Activated naive CD4-positive, alpha-beta T cell treated with anti-CD3 and anti-CD28 coated beads, Interleukin-2, amount 50 U/mL, for 16 hours (primary cell): ENCODE measurements at regions not wholly inside any gene's neighbourhood (a gene's known extent, or its start where the extent isn't known, plus 50 kb on each side); places are given as distances from the start of the nearest gene placed in this dataset.
"Not testable (repeated sequence)": the region's sequence is repeated elsewhere in the genome, so short reads cannot be mapped to it uniquely, and the experiment has no call there.

Experiments
- DNase-seq: peaks from one replicate; pipeline ENCODE4 v3.0.0-alpha.2; 2020

DNA sequence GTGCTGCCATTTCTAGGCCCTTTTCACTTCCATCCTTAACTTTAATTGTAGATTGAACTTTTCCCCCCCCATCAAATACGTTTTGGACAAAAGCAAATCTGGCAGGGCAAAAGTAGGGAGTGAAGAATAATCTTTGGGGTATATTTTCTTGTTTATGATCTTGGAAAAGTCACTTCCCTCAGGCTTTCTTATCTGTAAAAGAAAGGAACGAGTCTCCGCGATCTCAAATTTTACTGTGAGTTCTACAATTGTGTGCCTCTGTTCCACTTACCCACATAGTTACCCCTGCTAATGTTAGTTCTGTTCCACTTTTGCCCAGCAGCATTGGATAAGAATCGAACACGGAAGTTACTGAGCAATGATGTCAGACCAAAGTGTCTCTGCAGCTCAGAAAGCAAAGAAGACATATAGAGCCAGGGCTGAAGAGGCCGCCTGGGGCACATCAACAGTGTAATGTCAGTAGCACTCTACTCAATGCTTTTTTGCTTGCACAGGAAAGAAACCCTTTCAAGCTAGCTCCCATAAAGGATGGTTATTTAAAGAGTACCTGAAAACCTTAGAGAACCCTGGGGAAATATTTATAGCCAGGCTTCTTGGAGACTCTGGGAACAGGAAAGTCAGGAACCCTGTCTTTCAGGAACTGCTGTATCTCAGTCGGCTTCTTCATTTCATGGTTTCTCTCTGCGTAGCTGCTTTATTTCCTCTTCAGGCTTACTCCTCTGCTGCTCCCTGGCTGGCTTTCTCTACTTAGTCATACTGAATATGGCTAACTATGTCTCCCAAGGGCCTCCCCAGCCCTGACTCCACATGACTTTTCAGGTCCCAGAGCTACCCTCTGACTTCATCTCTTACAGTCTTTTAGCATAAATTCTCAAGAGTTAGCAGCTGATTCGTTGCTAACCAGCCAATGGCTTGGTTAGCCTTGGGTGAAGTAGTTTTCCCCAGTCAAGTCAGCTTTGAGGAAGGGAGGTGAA, 123.7 kb upstream of the FAM3C start:
- no peak for DNase-seq

DNA sequence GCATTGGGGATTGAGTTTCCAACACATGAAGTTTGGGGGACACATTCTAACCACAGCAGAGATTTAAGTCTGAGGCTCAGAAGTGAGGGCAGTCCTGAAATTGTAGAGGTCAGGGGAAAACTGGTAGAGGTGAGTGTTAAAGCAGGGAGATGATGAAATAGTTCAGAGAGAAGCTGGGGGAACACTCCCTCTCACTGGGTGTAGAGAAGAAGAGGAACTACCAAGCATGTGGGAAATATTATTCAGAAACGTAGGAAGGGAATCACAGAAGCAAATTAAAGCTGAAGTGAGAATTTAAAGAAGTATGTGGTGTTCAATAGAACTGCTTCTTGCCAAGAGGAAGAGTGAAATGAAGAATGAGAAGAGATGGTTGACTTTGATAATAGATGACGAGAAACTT, 121.5 kb upstream of the FAM3C start:
- DNase-seq, result no peak

DNA sequence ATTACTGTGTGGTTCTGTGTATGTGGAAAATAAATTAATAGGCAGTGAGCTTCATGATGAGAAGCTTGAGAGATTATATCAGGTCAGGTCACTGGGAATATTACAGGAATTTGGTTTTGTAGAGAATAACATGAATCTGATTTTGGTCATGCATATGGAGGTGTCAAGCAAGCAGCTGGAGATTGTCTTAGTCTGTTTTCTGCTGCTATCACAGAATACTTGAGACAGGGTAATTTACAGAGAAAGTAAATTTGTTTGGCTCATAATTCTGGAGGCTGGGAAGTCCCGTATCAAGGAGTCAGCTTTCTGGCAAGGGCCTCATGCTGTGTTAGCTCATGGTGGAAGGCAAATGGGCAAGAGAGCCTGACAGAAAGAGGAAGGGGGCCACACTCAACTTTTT, 120.7 kb upstream of the FAM3C start:
- DNase-seq, result no peak

DNA sequence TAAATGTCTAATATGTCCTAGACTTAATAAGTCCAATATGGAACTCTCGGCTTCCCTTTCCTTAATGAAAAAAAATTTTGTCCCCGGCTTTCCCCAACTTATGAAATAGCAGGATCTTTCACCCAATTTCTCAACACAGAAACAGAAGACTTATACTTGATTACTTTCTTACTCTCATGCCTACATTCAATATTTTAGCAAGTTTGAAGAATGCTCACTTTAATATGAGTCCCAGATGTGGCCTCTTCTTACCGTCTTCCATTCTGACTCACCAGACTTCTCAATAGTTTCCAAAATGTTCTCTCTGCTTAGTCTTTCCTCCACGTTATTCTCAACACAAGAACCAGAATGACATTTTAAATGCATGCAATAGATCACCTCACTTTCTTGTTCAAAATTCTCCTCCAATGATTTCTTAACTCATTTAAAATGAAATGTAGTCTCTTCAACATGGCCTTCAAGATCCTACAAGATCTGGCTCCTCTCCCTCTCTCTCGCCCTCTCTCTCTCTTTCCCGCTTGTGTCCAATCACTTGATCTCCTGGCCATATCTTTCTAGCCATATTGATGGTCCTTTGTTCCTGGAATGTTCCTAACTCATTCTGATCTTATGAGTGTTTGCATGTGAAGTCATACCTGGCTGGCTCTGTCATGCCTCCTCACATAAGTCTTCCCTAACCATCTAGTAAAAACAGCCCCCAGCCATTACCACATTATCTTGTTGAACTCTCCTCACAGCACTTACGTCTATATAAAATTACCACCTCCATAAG, 119.7 kb upstream of the FAM3C start:
- no peak for DNase-seq

DNA sequence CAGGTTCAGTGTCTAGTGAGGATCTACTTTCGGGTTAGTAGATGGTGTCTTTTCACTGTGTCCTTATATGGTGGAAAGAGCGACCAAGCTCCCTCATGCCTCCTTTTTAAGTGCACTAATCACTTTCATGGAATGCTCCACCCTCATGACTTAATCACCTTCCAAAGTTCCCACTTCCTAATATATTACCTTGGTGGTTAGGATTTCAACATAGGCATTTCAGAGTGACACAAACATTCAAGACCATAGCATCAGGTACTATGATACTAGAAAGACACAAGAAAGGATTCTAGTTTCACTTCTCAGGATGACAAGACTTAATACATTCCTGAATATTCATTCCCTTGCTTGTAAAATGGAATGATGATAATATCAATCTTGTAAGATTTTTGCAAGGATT, 119.1 kb upstream of the FAM3C start:
- no peak for DNase-seq

DNA sequence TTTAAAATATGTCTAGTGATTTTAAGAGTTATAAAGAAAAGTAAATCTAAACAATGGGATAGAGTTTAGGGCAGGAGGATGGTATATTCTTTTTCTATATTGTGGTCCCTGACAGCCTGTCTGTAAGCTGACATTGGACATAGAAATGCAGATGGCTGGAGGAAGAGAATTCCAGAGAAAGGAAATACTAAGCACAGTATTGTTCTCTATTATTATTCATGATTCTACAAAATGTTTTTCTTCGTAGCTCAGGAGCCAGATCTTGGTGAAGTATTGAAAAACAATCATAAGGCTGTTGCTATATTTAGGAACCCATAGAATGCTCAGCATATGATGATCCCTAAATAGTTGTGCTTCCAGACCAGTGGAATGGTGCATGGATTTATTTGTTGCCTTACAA, 117.0 kb upstream of the FAM3C start:
- DNase-seq, result no peak

DNA sequence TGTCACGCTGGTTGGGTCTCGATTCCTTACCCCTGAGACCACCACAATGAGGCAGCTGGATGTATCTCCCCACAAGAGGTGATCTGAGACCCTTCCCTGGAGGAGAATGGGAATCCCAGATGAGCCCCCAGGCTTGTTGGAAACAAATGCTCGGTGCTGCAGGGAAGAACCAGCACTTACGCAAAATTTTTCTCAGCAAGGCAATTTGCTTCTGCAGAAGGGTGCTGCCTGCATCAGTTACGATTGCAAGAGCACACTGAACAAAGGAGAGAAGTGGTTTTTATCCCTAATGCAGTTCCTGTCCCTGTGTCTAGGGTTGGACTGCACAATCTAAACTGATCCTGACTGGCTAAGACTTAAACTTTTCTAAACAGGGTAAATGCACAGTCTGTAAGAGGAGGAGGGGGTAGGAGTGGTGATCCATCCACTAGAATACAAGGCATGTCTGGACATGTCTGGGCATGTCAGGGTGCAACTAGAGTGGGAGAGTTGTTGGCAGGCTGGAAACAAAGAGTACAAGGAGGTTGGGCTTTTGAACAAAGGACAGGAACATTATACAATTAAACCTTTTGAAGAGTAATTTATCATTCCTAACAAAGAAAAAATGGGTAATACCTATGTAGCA, 114.9 kb upstream of the FAM3C start:
- no peak for DNase-seq

DNA sequence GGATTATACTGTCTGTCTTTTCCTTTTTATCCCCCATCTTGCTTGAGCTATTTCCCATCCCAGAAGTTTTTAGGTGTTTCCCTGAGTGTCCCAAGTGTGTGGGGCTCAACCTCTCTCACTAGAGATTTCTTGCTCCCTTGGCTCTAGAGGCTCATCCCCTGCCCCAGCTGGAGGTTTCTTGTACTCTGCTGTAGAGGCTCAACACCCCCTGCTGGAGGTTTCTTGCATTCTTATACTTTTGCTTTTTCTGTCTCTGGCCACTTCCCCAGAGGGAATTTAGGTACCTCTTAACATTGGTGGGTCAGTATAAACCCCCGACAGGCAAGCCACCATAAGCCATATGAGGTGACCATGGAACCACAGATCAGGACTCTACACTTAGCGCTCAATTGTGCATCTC, 114.2 kb upstream of the FAM3C start:
- no peak for DNase-seq

DNA sequence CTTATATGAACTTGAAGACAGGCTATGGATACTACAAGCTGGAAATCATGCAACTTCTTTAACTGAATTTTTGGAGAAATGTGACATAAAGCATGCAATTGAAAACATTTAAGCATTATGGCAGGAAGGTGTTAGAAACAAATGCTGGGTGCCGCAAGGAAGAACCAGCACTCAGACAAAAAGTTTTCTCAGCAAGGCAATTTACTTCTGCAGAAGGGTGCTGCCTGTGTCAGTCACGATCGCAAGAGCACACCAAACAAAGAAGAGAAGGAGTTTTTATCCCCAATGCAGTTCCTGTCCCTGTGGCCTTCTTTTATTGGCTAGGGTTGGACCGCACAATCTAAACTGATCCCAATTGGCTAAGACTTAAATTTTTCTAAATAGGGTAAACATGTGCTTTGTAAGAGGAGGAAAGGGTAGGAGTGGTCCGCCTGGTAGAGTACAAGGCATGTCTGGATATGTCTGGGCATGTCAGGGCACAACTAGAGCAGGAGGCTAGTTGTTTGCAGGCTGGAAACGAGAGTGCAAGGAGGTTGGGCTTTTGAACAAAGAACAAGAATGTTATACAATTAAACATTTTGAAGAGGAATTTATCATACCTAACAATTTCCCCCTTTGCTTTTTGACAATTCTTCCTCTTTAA, 109.6 kb upstream of the FAM3C start:
- DNase-seq, result no peak

DNA sequence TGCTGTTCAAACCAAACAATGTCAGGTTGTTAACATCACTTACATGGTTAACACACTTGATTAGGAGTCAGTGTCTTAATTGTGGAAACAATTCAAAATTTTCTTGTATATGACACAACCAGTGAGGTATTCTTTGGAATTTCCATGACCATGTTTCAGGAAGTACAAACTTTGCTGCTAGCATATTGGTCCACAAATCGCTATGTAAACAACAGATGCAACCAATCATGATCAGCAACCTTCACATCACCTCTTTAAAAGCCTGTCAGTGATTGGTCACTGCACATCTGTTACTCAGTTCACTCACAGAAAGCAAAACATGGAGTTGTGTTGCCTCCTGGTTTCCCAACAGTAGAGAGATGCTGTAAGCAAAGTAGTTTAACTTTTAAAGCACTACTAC, 108.9 kb upstream of the FAM3C start:
- DNase-seq, result no peak

DNA sequence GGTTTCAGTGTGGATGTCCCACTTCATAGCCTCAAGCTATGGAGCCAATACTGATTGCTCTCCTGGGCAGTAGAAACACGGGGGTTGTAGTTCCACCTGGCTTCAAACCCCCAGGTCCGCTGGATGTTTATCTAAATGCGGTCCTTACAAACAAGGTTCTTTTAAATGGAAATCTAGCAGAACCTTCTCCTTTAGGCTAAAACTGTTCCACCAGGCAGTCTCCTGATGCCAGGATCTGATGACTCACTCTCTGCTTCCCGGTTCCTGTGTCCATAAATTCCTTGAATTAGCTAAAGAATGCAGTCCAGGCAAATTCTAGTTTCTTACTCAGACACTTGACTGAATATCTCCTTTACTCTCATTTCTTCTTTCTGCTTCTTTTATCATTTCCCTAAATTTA, 108.4 kb upstream of the FAM3C start:
- no peak for DNase-seq

DNA sequence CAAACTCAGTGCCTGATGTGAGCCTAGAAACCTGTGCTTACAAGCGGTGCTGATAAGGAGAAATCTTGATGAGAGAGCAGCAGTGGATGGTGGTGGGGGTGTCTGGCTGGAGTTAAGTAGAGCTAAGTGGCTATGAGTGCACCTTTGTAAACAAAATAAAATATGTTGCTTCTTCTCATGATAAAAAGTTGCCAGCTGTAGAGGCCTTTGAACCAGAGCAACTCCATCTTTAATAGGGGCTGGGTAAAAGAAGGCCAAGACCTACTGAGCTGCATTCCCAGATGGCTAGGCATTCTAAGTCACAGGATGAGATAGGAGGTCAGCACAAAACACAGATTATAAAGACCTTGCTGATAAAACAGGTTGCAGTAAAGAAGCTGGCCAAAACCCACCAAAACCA, 107.6 kb upstream of the FAM3C start:
- no peak for DNase-seq

DNA sequence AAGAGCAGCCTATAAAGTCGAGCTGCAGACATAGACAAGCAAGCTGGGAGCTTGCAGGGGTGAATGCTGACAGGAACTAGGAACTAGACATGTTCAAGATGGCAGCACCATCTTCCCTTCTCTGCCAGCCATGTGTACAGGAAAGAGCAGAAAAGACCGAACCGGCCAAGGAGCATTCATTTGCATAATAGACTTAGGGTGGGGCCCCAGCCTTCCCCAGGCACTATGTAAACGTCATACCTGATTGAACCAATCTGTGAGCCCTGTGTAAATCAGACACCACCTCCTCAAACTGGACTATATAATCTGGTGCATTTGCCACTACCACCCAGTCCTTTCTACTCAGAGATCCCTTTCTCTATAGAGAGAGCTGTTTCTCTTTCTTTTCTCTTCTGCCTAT, 106.9 kb upstream of the FAM3C start:
- DNase-seq, result no peak

DNA sequence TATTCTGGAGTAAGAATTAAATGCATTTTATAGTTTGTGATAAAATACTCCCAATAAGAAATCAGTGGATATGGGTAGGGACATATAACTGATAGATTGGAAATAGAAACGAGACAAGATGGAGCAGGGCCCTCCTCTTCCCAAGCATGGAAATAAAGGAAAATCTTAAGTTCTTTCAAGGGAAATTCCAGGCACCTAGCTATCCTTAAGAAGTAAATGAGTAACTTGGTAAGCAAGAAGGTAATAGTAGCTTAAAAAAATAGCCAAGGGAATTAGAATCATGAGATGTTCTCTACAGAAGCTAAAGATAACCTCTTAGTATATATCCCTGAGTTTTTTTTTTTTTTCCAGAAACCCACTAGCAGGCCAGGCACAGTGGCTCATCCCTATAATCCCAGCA, 105.5 kb upstream of the FAM3C start:
- DNase-seq, result no peak

DNA sequence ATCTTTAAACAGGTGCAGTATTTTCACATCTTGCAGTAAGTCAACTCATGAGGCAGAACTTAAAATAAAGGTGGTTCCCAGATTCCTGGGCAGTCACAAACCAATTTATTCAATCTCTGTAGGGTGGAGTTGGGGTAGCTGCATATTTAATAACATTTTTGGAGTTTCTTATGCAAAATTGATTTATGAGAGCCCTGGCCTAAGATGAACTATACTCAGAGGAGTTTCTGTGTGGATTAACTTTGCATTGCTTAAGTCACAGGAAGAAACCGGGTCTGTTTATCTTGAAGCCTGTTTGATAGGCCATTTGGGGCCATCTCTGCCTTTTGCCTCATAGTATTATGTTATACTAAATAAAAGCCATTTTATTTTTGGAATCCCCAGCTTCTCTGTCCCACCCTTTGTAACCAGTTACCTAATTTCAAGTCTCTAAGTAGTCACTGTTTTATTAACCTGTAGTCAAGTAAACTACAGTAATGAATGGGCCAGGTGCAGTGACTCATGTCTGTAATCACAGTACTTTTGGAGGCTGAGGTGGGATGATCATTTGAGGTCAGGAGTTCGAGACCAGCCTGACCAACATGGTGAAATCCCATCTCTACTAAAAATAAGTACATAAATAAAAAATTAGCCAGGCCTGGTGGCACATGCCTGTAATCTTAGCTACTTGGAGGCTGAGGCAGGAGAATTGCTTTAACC, 104.4 kb upstream of the FAM3C start:
- no peak for DNase-seq

DNA sequence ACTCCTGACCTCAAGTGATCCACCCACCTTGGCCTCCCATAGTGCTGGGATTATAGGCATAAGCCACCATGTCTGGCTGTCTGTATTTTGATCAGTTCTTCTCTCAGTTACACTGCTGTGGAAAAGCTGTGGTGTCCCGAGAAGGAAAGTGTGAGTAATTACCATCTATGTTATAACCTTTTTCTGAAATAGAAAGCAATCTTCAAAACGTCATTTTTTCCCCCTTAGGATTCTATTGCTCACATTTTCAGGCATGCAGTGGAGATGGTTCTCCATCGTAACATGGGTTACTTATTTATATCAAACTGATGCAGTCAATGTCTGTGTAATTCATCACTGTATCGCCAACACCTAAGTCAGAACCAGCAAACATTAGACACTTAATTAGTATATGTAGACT, 103.5 kb upstream of the FAM3C start:
- no peak for DNase-seq

DNA sequence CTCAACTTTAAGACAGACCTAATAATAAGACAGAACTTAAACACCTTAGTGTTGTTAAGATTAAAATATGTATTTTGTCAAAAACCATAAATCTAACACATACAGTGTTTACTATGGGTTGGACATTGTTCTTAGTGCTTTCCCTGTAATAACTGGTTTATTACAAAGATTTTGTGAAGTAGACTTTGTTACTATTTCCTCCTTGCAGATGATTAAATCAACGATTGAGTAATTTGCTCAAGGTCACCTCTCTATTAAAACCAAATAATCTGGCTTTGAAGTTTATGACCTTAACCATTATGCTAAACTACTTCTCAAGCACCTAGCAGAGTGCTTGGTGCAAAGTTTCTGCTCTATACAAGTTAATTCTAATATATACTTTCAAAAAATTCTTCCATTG, 102.7 kb upstream of the FAM3C start:
- DNase-seq, result no peak

DNA sequence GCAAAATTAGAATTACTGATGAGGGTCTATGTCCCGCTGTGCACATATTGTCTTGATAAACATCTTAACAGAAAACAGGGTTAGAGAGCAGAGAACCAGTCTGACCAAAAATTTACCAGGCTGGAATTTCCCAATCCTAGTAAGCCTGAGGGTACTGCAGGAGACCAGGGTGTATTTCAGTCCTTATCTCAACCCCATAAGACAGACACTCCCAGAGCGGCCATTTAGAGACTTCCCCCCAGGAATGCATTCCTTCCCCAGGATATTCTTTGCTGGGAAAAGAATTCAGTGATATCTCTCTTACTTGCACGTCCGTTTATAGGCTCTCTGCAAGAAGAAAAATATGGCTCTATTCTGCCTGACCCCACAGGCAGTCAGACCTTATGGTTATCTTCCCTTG, 101.4 kb upstream of the FAM3C start:
- not testable (repeated sequence) for DNase-seq

DNA sequence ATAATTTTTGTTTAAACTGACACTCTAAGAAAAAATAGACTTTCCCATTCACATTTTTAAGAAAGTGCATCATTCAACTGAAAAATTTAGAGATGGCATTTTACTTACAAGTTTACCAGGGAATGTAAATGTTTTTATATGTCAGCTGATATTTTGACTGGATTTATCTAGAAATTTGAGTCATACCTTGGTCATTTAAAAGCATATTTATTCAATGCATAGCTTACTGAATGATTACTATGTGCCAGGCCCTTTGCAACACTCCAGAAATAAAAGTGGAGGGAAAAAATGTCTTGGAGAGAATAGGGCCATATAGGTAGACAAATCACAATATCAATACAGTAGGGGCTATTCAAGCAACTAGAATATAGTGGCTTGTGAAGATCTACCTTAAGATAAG, 98.4 kb upstream of the FAM3C start:
- DNase-seq, result no peak

DNA sequence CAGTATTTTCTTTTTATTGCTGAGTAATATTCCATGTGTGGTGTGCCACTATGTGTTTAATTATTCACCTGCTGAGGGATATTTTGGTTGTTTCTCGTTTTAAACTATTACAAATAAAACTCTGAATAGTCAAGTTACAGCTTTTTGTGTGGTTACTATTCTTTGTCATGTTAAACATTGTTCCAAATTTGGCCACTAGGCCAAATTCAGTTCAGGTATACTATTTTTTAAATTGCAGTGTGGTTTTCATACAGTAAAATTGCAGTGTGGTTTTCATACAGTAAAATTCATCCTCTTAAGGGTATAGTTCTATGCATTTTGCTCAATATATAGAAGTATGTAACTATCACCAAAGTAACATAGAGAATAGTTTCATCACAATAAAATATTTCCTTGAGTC, 97.4 kb upstream of the FAM3C start:
- no peak for DNase-seq

DNA sequence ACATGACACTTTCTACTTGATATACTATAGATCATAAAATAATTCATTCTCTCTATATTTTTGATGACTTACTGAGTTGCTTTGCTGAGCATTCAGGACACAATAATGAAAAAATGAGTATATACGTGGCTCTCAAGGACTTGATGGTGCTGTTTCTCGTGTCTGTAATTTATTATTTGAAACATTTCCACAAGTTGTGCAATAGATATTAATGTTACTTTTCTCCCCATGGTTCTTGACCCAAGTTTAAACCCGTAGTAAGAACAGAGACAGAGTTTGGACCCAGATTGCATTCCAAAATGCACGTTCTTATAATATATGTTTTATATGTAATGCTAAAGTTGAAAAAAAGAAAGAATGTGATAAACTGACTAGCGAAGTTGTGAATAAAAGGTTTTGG, 94.2 kb upstream of the FAM3C start:
- DNase-seq, result no peak

DNA sequence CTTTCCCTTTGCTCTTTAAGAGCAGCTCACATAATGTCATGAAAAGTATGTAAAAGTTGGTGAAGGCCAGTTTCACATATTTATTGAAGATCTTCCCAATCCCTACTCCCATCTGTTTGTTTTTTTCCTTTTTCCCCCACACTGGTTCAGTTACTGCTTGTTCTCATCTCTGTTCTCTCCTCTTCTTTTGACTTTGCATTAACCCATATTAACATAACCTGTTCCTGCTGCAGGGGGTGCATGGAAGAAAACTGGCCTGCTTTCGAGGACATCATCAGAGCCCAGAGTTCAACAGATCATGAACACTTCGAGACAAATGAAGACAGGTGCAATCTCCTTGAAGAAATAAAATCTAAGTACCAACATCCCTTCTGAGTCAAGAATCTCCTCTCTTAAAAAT, 93.3 kb upstream of the FAM3C start:
- no peak for DNase-seq
